ENCODE measurements at regions not wholly inside any gene's neighbourhood (a gene's known extent, or its start where the extent isn't known, plus 50 kb on each side); places are given as distances from the start of the nearest gene placed in this dataset.

- Histone ChIP-seq H3K9ac (ENCODE audit: low read length) (no peak overlapping the region), H3K18ac (ENCODE audit: low read length) (no peak overlapping the region), H2BK12ac (ENCODE audit: low read length) (no peak overlapping the region), H2AK5ac (ENCODE audit: low read length) (no peak overlapping the region), H3K79me1 (ENCODE audit: low read length) (no peaks in the 10 kb centered on the region), H3K4me3 (ENCODE audit: low read depth, low read length) (no peak overlapping the region), H2BK120ac (ENCODE audit: insufficient read depth, low read length, poor library complexity) (no peak overlapping the region), H4K91ac (ENCODE audit: low read depth, low read length) (no peak overlapping the region), H4K8ac (ENCODE audit: low read depth, low read length) (no peak overlapping the region), H3K79me2 (ENCODE audit: control insufficient read depth, insufficient read depth, low read length, poor library complexity) (no peaks in the 10 kb centered on the region), H4K12ac (ENCODE audit: low read depth, low read length) (no peak overlapping the region), H3K23ac (ENCODE audit: low read length) (no peak overlapping the region), H3K36me3 (ENCODE audit: control insufficient read depth in 1 of 2, insufficient read depth in 2 of 2, low read length in 2 of 2) (no peaks in the 10 kb centered on the region), H3K27me3 (ENCODE audit: insufficient read depth, low read length) (no peaks in the 10 kb centered on the region), H3K4ac (ENCODE audit: low read depth, low read length) (no peak overlapping the region), H3K4me1 (ENCODE audit: control insufficient read depth in 1 of 2, insufficient read depth in 2 of 2, low read length in 2 of 2) (no peaks in the 10 kb centered on the region), H3K4me2 (ENCODE audit: low read length) (no peak overlapping the region), H2AFZ (ENCODE audit: insufficient read depth, low read length, poor library complexity) (no peak overlapping the region), H2BK5ac (ENCODE audit: low read depth, low read length, poor library complexity) (no peak overlapping the region), H3K14ac (ENCODE audit: low read length) (no peak overlapping the region), H3K27ac (ENCODE audit: low read depth, low read length) (no peak overlapping the region), H3K9me3 (ENCODE audit: insufficient read depth, low read depth, low read length) (no peaks in the 10 kb centered on the region)
- DNase-seq, result no peak
Observed at GRCh38 chrX:40928076-40928475, 157.2 kb upstream of the USP9X start.

GRCh38 chrX:40931921-40932320, 153.3 kb upstream of the USP9X start:
- Histone ChIP-seq H3K4me2 (ENCODE audit: low read length) (no peak overlapping the region), H3K36me3 (ENCODE audit: control insufficient read depth in 1 of 2, insufficient read depth in 2 of 2, low read length in 2 of 2) (no peaks in the 10 kb centered on the region), H3K9me3 (ENCODE audit: insufficient read depth, low read depth, low read length) (no peaks in the 10 kb centered on the region), H3K27me3 (ENCODE audit: insufficient read depth, low read length) (no peaks in the 10 kb centered on the region), H2AK5ac (ENCODE audit: low read length) (no peak overlapping the region), H3K18ac (ENCODE audit: low read length) (no peak overlapping the region), H3K4ac (ENCODE audit: low read depth, low read length) (no peak overlapping the region), H4K12ac (ENCODE audit: low read depth, low read length) (no peak overlapping the region), H2BK120ac (ENCODE audit: insufficient read depth, low read length, poor library complexity) (no peak overlapping the region), H3K79me1 (ENCODE audit: low read length) (no peaks in the 10 kb centered on the region), H4K91ac (ENCODE audit: low read depth, low read length) (no peak overlapping the region), H3K23ac (ENCODE audit: low read length) (no peak overlapping the region), H2BK12ac (ENCODE audit: low read length) (no peak overlapping the region), H4K8ac (ENCODE audit: low read depth, low read length) (no peak overlapping the region), H3K9ac (ENCODE audit: low read length) (no peak overlapping the region), H3K27ac (ENCODE audit: low read depth, low read length) (no peak overlapping the region), H3K4me3 (ENCODE audit: low read depth, low read length) (no peak overlapping the region), H3K14ac (ENCODE audit: low read length) (no peak overlapping the region), H3K79me2 (ENCODE audit: control insufficient read depth, insufficient read depth, low read length, poor library complexity) (no peaks in the 10 kb centered on the region), H2AFZ (ENCODE audit: insufficient read depth, low read length, poor library complexity) (no peak overlapping the region), H2BK5ac (ENCODE audit: low read depth, low read length, poor library complexity) (no peak overlapping the region), H3K4me1 (ENCODE audit: control insufficient read depth in 1 of 2, insufficient read depth in 2 of 2, low read length in 2 of 2) (no peaks in the 10 kb centered on the region)
- no CpG with 5 or more reads among the region's 2 CpGs for WGBS (ENCODE audit: extremely low coverage, insufficient coverage, insufficient read length)
- no peak for DNase-seq

- Histone ChIP-seq H4K91ac (ENCODE audit: low read depth, low read length) (no peak overlapping the region), H3K4me1 (ENCODE audit: control insufficient read depth in 1 of 2, insufficient read depth in 2 of 2, low read length in 2 of 2) (no peaks in the 10 kb centered on the region), H2BK120ac (ENCODE audit: insufficient read depth, low read length, poor library complexity) (no peak overlapping the region), H3K36me3 (ENCODE audit: control insufficient read depth in 1 of 2, insufficient read depth in 2 of 2, low read length in 2 of 2) (no peaks in the 10 kb centered on the region), H4K12ac (ENCODE audit: low read depth, low read length) (no peak overlapping the region), H2AFZ (ENCODE audit: insufficient read depth, low read length, poor library complexity) (no peak overlapping the region), H3K4me3 (ENCODE audit: low read depth, low read length) (no peak overlapping the region), H3K9me3 (ENCODE audit: insufficient read depth, low read depth, low read length) (no peaks in the 10 kb centered on the region), H3K14ac (ENCODE audit: low read length) (no peak overlapping the region), H3K18ac (ENCODE audit: low read length) (no peak overlapping the region), H3K79me2 (ENCODE audit: control insufficient read depth, insufficient read depth, low read length, poor library complexity) (no peaks in the 10 kb centered on the region), H3K27ac (ENCODE audit: low read depth, low read length) (no peak overlapping the region), H2BK12ac (ENCODE audit: low read length) (no peak overlapping the region), H3K27me3 (ENCODE audit: insufficient read depth, low read length) (no peaks in the 10 kb centered on the region), H3K79me1 (ENCODE audit: low read length) (no peaks in the 10 kb centered on the region), H2BK5ac (ENCODE audit: low read depth, low read length, poor library complexity) (no peak overlapping the region), H2AK5ac (ENCODE audit: low read length) (no peak overlapping the region), H4K8ac (ENCODE audit: low read depth, low read length) (no peak overlapping the region), H3K23ac (ENCODE audit: low read length) (no peak overlapping the region), H3K4me2 (ENCODE audit: low read length) (no peak overlapping the region), H3K4ac (ENCODE audit: low read depth, low read length) (no peak overlapping the region), H3K9ac (ENCODE audit: low read length) (no peak overlapping the region)
- DNase-seq, result no peak
- WGBS (ENCODE audit: extremely low coverage, insufficient coverage, insufficient read length), result no CpG with 5 or more reads among the region's 7 CpGs
Observed at GRCh38 chrX:40933132-40933705, 152.0 kb upstream of the USP9X start.

- H4K8ac ChIP-seq (ENCODE audit: low read depth, low read length), result no peak overlapping the region
- no peak overlapping the region for H3K4ac ChIP-seq (ENCODE audit: low read depth, low read length)
- H2BK12ac ChIP-seq (ENCODE audit: low read length), result no peak overlapping the region
- no peak overlapping the region for H4K12ac ChIP-seq (ENCODE audit: low read depth, low read length)
- WGBS (ENCODE audit: extremely low coverage, insufficient coverage, insufficient read length), result no CpG with 5 or more reads among the region's 5 CpGs
- no peak overlapping the region for H3K4me2 ChIP-seq (ENCODE audit: low read length)
- H2BK120ac ChIP-seq (ENCODE audit: insufficient read depth, low read length, poor library complexity), result no peak overlapping the region
- no peak overlapping the region for H3K18ac ChIP-seq (ENCODE audit: low read length)
- no peak overlapping the region for H3K9ac ChIP-seq (ENCODE audit: low read length)
- H3K4me1 ChIP-seq (ENCODE audit: control insufficient read depth in 1 of 2, insufficient read depth in 2 of 2, low read length in 2 of 2), result no peaks in the 10 kb centered on the region
- no peaks in the 10 kb centered on the region for H3K9me3 ChIP-seq (ENCODE audit: insufficient read depth, low read depth, low read length)
- H3K27me3 ChIP-seq (ENCODE audit: insufficient read depth, low read length), result no peaks in the 10 kb centered on the region
- H3K23ac ChIP-seq (ENCODE audit: low read length), result no peak overlapping the region
- H3K36me3 ChIP-seq (ENCODE audit: control insufficient read depth in 1 of 2, insufficient read depth in 2 of 2, low read length in 2 of 2), result no peaks in the 10 kb centered on the region
- H3K79me2 ChIP-seq (ENCODE audit: control insufficient read depth, insufficient read depth, low read length, poor library complexity), result no peaks in the 10 kb centered on the region
- no peak overlapping the region for H2AFZ ChIP-seq (ENCODE audit: insufficient read depth, low read length, poor library complexity)
- H3K4me3 ChIP-seq (ENCODE audit: low read depth, low read length), result no peak overlapping the region
- H3K27ac ChIP-seq (ENCODE audit: low read depth, low read length), result no peak overlapping the region
- peak; percentile 52 to 74 for DNase-seq
- no peak overlapping the region for H4K91ac ChIP-seq (ENCODE audit: low read depth, low read length)
- H2BK5ac ChIP-seq (ENCODE audit: low read depth, low read length, poor library complexity), result no peak overlapping the region
- H2AK5ac ChIP-seq (ENCODE audit: low read length), result no peak overlapping the region
- no peaks in the 10 kb centered on the region for H3K79me1 ChIP-seq (ENCODE audit: low read length)
- H3K14ac ChIP-seq (ENCODE audit: low read length), result no peak overlapping the region
Observed at GRCh38 chrX:40933706-40934425, 151.4 kb upstream of the USP9X start.

Measured in trophoblast cell (in vitro differentiated cells and primary cell).